H1 (cell line): ENCODE measurements at regions not wholly inside any gene's neighbourhood (a gene's known extent, or its start where the extent isn't known, plus 50 kb on each side); places are given as distances from the start of the nearest gene placed in this dataset.

Experiments
- EGR1 ChIP-seq: IDR thresholded peaks from 2 replicates; pipeline ENCODE4 v1.6.1; 2011; ENCODE audit warnings: low read depth, low read length, borderline replicate concordance
- JUND ChIP-seq: IDR thresholded peaks from 2 replicates; pipeline ENCODE4 v1.6.1; 2011; ENCODE audit warnings: mild to moderate bottlenecking, improper control_type of control experiment, low read length
- KDM5A ChIP-seq: fragments of 200-600 bp; IDR thresholded peaks from 2 replicates; pipeline ENCODE4 v1.7.1; 2012; ENCODE audit warnings: mild to moderate bottlenecking, low read length, inconsistent platforms, mixed read lengths
- MAFK ChIP-seq: IDR thresholded peaks from 2 replicates; pipeline ENCODE4 v1.6.1; 2012; ENCODE audit warnings: low read depth, mild to moderate bottlenecking, improper control_type of control experiment, low read length
- SP4 ChIP-seq: IDR thresholded peaks from 2 replicates; pipeline ENCODE4 v1.6.1; 2012; ENCODE audit warnings: low read length, inconsistent platforms
- TF ChIP-seq, protein P1 (sequence below): IDR thresholded peaks from 2 replicates; pipeline ENCODE4 v1.6.1; 2012; ENCODE audit warnings: inconsistent platforms

DNA sequence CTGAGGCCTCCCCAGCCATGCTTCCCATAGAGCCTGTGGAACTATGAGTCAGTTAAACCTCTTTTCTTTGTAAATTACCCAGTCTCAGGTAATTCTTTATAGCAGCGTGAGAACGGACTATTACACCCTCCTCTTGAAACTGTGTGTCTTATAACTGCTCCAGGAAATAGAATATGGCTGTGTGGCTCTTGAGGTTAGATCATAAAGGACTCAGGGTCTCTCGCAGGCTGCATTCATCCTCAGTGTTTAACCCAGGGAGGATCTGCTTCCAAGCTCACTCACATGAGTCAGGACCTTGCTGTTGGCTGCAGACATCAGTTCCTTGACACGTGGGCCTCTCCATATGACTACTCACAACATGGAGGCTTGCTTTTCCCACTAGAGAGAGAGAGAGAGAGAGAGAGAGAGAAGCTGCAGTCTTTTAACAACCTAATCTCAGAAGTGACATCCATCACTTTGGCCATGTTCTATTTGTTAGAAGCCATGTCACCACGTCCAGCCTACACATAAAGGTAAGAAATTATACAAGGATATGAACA lies 114.3 kb upstream of the UBE2E1 start (continued):
- no peak for TF ChIP-seq MAFK
- no peak for TF ChIP-seq KDM5A
- TF ChIP-seq, protein P1, sequence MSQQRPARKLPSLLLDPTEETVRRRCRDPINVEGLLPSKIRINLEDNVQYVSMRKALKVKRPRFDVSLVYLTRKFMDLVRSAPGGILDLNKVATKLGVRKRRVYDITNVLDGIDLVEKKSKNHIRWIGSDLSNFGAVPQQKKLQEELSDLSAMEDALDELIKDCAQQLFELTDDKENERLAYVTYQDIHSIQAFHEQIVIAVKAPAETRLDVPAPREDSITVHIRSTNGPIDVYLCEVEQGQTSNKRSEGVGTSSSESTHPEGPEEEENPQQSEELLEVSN = no peak
- no peak for TF ChIP-seq JUND
- no peak for TF ChIP-seq SP4
- no peak for TF ChIP-seq EGR1
